ENCODE measurements at regions not wholly inside any gene's neighbourhood (a gene's known extent, or its start where the extent isn't known, plus 50 kb on each side); places are given as distances from the start of the nearest gene placed in this dataset.
"Not testable (repeated sequence)": the region's sequence is repeated elsewhere in the genome, so short reads cannot be mapped to it uniquely, and the experiment has no call there.

DNA sequence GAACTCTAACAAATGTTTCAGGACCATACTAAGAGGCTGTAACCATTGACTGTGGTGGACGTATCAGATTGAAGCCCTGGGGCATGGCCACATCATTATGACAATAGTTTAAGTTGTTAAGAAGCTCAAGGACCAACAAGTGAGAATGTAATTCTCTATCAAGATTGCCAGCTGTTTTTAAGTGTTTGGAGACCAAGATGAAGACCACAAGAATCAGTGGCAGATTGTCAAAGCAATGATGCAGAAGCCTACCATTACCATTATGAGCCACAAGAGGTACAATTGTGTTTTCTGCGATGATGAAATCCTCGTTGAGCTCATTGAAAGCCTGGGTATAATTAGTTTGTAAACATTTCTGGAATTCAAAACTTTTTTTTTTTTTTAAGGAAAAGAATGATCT lies 261.1 kb upstream of the ZEB2 start:
- no peak overlapping the region for H3K4me3 ChIP-seq (replicated peaks in 1 of 3)
- no peak overlapping the region for H3K27ac ChIP-seq
- H3K4me1 ChIP-seq: no peaks in the 10 kb centered on the region
- TF ChIP-seq, protein P1, sequence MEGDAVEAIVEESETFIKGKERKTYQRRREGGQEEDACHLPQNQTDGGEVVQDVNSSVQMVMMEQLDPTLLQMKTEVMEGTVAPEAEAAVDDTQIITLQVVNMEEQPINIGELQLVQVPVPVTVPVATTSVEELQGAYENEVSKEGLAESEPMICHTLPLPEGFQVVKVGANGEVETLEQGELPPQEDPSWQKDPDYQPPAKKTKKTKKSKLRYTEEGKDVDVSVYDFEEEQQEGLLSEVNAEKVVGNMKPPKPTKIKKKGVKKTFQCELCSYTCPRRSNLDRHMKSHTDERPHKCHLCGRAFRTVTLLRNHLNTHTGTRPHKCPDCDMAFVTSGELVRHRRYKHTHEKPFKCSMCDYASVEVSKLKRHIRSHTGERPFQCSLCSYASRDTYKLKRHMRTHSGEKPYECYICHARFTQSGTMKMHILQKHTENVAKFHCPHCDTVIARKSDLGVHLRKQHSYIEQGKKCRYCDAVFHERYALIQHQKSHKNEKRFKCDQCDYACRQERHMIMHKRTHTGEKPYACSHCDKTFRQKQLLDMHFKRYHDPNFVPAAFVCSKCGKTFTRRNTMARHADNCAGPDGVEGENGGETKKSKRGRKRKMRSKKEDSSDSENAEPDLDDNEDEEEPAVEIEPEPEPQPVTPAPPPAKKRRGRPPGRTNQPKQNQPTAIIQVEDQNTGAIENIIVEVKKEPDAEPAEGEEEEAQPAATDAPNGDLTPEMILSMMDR (IDR thresholded peaks at IDR 0.05): no peak
- no peak for TF ChIP-seq POLR2A (IDR thresholded peaks at IDR 0.05)
- H3K9me3 ChIP-seq: no peaks in the 10 kb centered on the region
- no peak for DNase-seq
- H3K27me3 ChIP-seq: no peaks in the 10 kb centered on the region
- H3K36me3 ChIP-seq: no peaks in the 10 kb centered on the region
- 85 to 86% methylated on average over 3 of the region's 3 CpGs for WGBS, 2 donors
- intact Hi-C loops (cut with DNase I): no loop called here

DNA sequence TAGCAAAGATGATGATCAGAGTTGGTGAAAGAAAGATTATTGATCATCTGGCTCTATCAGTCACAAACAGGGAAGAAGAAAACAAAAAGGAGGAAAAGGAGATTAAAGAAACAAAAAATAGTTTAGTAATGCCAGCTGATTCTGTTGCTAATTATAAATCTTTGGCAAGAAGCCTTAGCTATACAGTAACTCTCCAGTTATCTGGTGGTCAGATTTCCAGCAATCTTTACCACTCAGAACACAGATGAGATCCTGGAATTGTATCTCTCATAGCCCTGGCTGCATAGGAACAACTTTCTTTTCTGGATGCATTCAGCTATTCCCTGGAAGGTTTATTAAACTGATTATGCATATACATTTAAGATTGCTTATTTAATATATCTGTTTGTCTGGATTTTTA lies 256.8 kb upstream of the ZEB2 start:
- no peak for DNase-seq
- Histone ChIP-seq H3K9me3 (no peaks in the 10 kb centered on the region), H3K36me3 (no peaks in the 10 kb centered on the region), H3K4me3 (replicated peaks in 1 of 3) (no peak overlapping the region), H3K27ac (no peak overlapping the region), H3K27me3 (no peaks in the 10 kb centered on the region), H3K4me1 (no peaks in the 10 kb centered on the region)
- no peak for TF ChIP-seq POLR2A (IDR thresholded peaks at IDR 0.05)
- TF ChIP-seq, protein P1 (IDR thresholded peaks at IDR 0.05): no peak
- intact Hi-C loops (cut with DNase I): no loop called here

DNA sequence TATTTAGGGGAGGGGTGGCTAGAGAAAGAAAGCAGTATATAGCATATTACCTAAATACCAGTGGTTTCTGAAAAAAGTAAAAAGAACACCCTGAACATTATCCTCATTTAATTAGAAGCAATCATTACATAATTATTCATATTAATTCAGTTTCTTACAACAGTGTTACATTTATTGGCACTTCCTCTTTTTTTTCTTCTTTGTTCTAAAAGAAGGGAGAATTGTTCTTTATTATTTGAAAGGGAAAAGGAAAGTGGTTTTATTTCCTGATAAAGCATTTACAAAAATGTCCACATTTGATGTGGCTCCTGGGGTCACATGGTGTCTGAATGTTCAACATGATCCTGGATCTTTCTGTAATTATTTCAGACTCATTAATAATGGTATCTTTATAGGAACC lies 254.9 kb upstream of the ZEB2 start:
- intact Hi-C loops (cut with DNase I): no loop called here
- no peaks in the 10 kb centered on the region for H3K36me3 ChIP-seq
- no peaks in the 10 kb centered on the region for H3K4me1 ChIP-seq
- no peaks in the 10 kb centered on the region for H3K9me3 ChIP-seq
- H3K4me3 ChIP-seq (replicated peaks in 1 of 3): no peak overlapping the region
- H3K27me3 ChIP-seq: no peaks in the 10 kb centered on the region
- no peak overlapping the region for H3K27ac ChIP-seq
- TF ChIP-seq POLR2A (IDR thresholded peaks at IDR 0.05): no peak
- TF ChIP-seq, protein P1 (IDR thresholded peaks at IDR 0.05): no peak
- DNase-seq: no peak

DNA sequence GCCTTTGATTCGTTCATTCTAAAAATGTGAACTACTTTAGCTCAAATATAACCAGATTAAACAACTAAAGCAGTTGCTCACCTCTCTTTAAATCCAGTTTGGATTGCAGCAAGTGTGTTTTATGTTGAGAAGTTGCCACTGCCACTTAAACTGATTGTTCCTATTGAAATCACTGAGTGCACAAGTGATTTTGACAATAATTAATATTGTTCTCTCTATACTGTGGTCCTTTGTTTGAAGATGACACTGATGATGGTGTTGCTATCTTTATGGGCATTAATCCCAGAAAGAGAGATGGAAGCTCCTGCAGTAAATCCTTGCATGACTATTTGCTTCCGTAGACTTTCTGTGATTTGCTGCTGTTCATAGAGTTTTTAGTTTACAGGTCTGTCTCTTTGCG lies 251.4 kb upstream of the ZEB2 start:
- H3K9me3 ChIP-seq: no peaks in the 10 kb centered on the region
- H3K4me3 ChIP-seq (replicated peaks in 1 of 3): no peak overlapping the region
- no peaks in the 10 kb centered on the region for H3K36me3 ChIP-seq
- H3K4me1 ChIP-seq: no peaks in the 10 kb centered on the region
- H3K27me3 ChIP-seq: no peaks in the 10 kb centered on the region
- intact Hi-C loops (cut with DNase I): no loop called here
- 93% methylated on average over 3 of the region's 3 CpGs for WGBS, 2 donors
- no peak overlapping the region for H3K27ac ChIP-seq
- TF ChIP-seq, protein P1 (IDR thresholded peaks at IDR 0.05): no peak
- no peak for TF ChIP-seq POLR2A (IDR thresholded peaks at IDR 0.05)
- DNase-seq: no peak

DNA sequence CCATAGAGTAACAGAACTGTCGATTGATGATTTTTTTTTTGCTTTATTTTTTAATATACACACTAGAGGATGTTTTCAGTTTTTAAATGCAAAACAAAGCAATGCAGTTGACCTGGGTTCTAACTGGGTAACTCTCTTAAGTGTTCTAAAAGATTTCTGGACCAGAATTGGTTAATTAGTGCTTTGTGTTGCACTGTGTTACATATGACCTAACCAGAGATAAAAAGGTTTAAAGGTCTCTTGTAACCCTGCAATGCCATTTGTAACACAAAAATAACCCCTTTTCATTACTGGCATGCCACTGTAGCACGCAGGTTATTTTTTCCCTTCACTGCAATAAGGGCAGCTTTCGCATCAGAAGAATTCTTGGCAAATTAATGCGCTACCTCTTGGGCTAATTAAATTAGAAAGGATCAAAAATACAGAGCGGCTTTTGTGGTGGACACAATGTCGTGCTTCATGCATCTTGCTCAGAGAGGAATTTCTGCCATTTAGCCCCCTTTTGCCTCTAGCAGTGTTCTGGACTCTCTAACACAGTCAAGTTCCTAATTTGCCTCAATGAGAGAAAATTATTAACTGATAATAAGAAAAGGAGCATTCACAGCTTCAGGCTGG lies 250.8 kb upstream of the ZEB2 start:
- Histone ChIP-seq H3K9me3 (no peaks in the 10 kb centered on the region), H3K36me3 (no peaks in the 10 kb centered on the region), H3K27me3 (no peaks in the 10 kb centered on the region), H3K4me1 (no peaks in the 10 kb centered on the region), H3K27ac (no peak overlapping the region), H3K4me3 (replicated peaks in 1 of 3) (no peak overlapping the region)
- TF ChIP-seq, protein P1 (IDR thresholded peaks at IDR 0.05): no peak
- TF ChIP-seq POLR2A (IDR thresholded peaks at IDR 0.05): no peak
- intact Hi-C loops (cut with DNase I): no loop called here
- DNase-seq: no peak
- WGBS, 2 donors: 93 to 95% methylated on average over 6 of the region's 6 CpGs

DNA sequence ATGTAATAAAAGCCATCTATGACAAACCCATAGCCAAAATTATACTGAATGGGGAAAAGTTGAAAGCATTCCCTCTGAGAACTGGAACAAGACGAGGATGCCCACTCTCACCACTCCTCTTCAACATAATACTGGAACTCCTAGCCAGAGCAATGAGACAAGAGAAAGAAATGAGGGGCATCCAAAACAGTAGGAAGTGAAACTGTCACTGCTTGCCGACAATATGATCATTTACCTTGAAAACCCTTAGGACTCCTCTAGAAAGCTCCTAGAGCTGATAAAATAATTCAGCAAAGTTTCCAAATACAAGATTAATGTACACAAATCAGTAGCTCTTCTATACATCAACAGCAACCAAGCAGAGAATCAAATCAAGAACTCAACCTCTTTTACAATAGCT lies 241.0 kb upstream of the ZEB2 start:
- H3K4me3 ChIP-seq (replicated peaks in 1 of 3); DNase-seq; H3K9me3 ChIP-seq; H3K36me3 ChIP-seq; intact Hi-C loops (cut with DNase I); H3K27me3 ChIP-seq; H3K4me1 ChIP-seq; H3K27ac ChIP-seq: not testable (repeated sequence)
- WGBS, 2 donors: 87 to 88% methylated on average over 2 of the region's 2 CpGs
